A673 (cell line): ENCODE measurements at regions not wholly inside any gene's neighbourhood (a gene's known extent, or its start where the extent isn't known, plus 50 kb on each side); places are given as distances from the start of the nearest gene placed in this dataset.

Experiments
- CTCF ChIP-seq: fragments of 300-800, 200-600 bp; sonication (generic); conservative IDR thresholded peaks from 2 replicates; pipeline ENCODE4 v1.5.1; 2017; ENCODE audit warnings: low read depth, mild to moderate bottlenecking, antibody characterized with exemption, low read length, moderate library complexity, mixed read lengths
- EZH2 ChIP-seq: fragments of 200-600 bp; sonication (generic); IDR thresholded peaks from 2 replicates; pipeline ENCODE4 v1.6.1; 2017; ENCODE audit warnings: borderline replicate concordance, low read depth, mild to moderate bottlenecking, mixed read lengths, antibody characterized with exemption, low read length; ENCODE audit not compliant: poor library complexity, severe bottlenecking

- no peak for TF ChIP-seq EZH2
- TF ChIP-seq CTCF: no peak
Observed at GRCh38 chr2:847669-848068, 103.0 kb upstream of the SNTG2 start.
